WTC11 (cell line): ENCODE measurements at regions not wholly inside any gene's neighbourhood (a gene's known extent, or its start where the extent isn't known, plus 50 kb on each side); places are given as distances from the start of the nearest gene placed in this dataset.

Experiments used
- ATAC-seq: fragments of 200-7000 bp; cut with Tn5 transposase; 2 replicates; pipeline ENCODE4 v1.10.0; 2021; ENCODE audit warnings: mild to moderate bottlenecking, moderate library complexity
- CTCF ChIA-PET: fragments of 300-600 bp; sonication (Branson Sonifier 250); formaldehyde crosslinking; loops from one replicate; lab custom pipeline; 2021; ENCODE audit warnings: antibody characterized with exemption; lab: Charles Lee
- POLR2A ChIA-PET: fragments of 350-600 bp; sonication (Branson Sonifier 250); formaldehyde crosslinking; loops from one replicate; lab custom pipeline; 2021; ENCODE audit warnings: antibody characterized with exemption; lab: Charles Lee
- DNase-seq: peaks from one replicate; pipeline ENCODE4 v3.0.0; 2021; ENCODE audit warnings: low spot score
- H3K27ac Mint-ChIP-seq: 2 replicates; pipeline ENCODE4 v1.8.0; 2021; ENCODE audit warnings: mixed read lengths
- H3K27me3 Mint-ChIP-seq: 2 replicates; pipeline ENCODE4 v1.8.0; 2021; ENCODE audit warnings: low read depth, mild to moderate bottlenecking, moderate library complexity, mixed read lengths
- H3K36me3 Mint-ChIP-seq: 2 replicates; pipeline ENCODE4 v1.8.0; 2021; ENCODE audit warnings: mixed read lengths
- H3K4me1 Mint-ChIP-seq: 2 replicates; pipeline ENCODE4 v1.8.0; 2022; ENCODE audit warnings: mixed read lengths
- H3K4me3 Mint-ChIP-seq: 2 replicates; pipeline ENCODE4 v1.8.0; 2021; ENCODE audit warnings: mild to moderate bottlenecking, moderate library complexity, mixed read lengths
- H3K9me3 Mint-ChIP-seq: 2 replicates; pipeline ENCODE4 v1.8.0; 2021; ENCODE audit warnings: mixed read lengths
- CDX4 ChIP-seq: fragments of 250-450 bp; sonication (Bioruptor Pico); IDR thresholded peaks from 2 replicates; pipeline ENCODE4 v1.9.0; 2021; ENCODE audit warnings: moderate library complexity, mild to moderate bottlenecking, inconsistent platforms, borderline replicate concordance
- FOXK1 ChIP-seq: sonication (generic); formaldehyde crosslinking; IDR thresholded peaks from 2 replicates; pipeline ENCODE4 v1.8.0; 2022; ENCODE audit warnings: mild to moderate bottlenecking, moderate library complexity, missing genetic modification reagents
- HMGXB4 ChIP-seq: sonication (generic); formaldehyde crosslinking; IDR thresholded peaks from 2 replicates; pipeline ENCODE4 v1.8.1; 2023; ENCODE audit warnings: mild to moderate bottlenecking, moderate library complexity, missing genetic modification reagents
- IRF2 ChIP-seq: sonication (generic); formaldehyde crosslinking; IDR thresholded peaks from 2 replicates; pipeline ENCODE4 v1.8.0; 2022; ENCODE audit warnings: low read depth, missing genetic modification reagents, borderline replicate concordance
- JUN ChIP-seq: sonication (generic); formaldehyde crosslinking; IDR thresholded peaks from 2 replicates; pipeline ENCODE4 v1.8.0; 2023; ENCODE audit warnings: mild to moderate bottlenecking, missing genetic modification reagents
- MAX ChIP-seq: sonication (generic); formaldehyde crosslinking; IDR thresholded peaks from 2 replicates; pipeline ENCODE4 v1.8.0; 2022; ENCODE audit warnings: mild to moderate bottlenecking, missing genetic modification reagents
- NFATC4 ChIP-seq: fragments of 250-450 bp; sonication (Bioruptor Pico); IDR thresholded peaks from 2 replicates; pipeline ENCODE4 v1.9.0; 2021; ENCODE audit warnings: mild to moderate bottlenecking
- NFE2L1 ChIP-seq: sonication (generic); formaldehyde crosslinking; IDR thresholded peaks from 2 replicates; pipeline ENCODE4 v1.8.1; 2023; ENCODE audit warnings: missing genetic modification reagents
- NFYB ChIP-seq: sonication (generic); formaldehyde crosslinking; conservative IDR thresholded peaks from 2 replicates; pipeline ENCODE4 v1.8.0; 2022; ENCODE audit warnings: low read depth, missing genetic modification reagents
- NR1H2 ChIP-seq: sonication (generic); formaldehyde crosslinking; IDR thresholded peaks from 2 replicates; pipeline ENCODE4 v1.9.0; 2021; ENCODE audit warnings: mild to moderate bottlenecking, moderate library complexity, missing genetic modification reagents
- SP1 ChIP-seq: sonication (generic); formaldehyde crosslinking; conservative IDR thresholded peaks from 2 replicates; pipeline ENCODE4 v1.8.1; 2022; ENCODE audit warnings: missing genetic modification reagents
- USF1 ChIP-seq: sonication (generic); formaldehyde crosslinking; IDR thresholded peaks from 2 replicates; pipeline ENCODE4 v1.8.0; 2022; ENCODE audit warnings: mild to moderate bottlenecking, missing genetic modification reagents
- USF2 ChIP-seq: sonication (generic); formaldehyde crosslinking; IDR thresholded peaks from 2 replicates; pipeline ENCODE4 v1.8.1; 2023; ENCODE audit warnings: mild to moderate bottlenecking, missing genetic modification reagents, moderate library complexity
- ZMAT4 ChIP-seq: fragments of 250-450 bp; sonication (Bioruptor Pico); IDR thresholded peaks from 2 replicates; pipeline ENCODE4 v1.9.0; 2021; ENCODE audit warnings: mild to moderate bottlenecking
- ZNF232 ChIP-seq: sonication (generic); formaldehyde crosslinking; IDR thresholded peaks from 2 replicates; pipeline ENCODE4 v1.8.0; 2022; ENCODE audit warnings: mild to moderate bottlenecking, missing genetic modification reagents
- ZNF396 ChIP-seq: fragments of 250-450 bp; sonication (Bioruptor Pico); IDR thresholded peaks from 2 replicates; pipeline ENCODE4 v1.8.0; 2021; ENCODE audit warnings: mild to moderate bottlenecking, moderate library complexity, borderline replicate concordance
- ZNF423 ChIP-seq: fragments of 250-450 bp; sonication (Bioruptor Pico); IDR thresholded peaks from 2 replicates; pipeline ENCODE4 v2.1.2; 2022; ENCODE audit warnings: mild to moderate bottlenecking, moderate library complexity

GRCh38 chr14:105783707-105784106 is 257.3 kb downstream of the TMEM121 start:
- ATAC-seq = no peak
- DNase-seq = no peak
- H3K9me3 Mint-ChIP-seq = peaks cover 90% of the 10 kb centered on the region
- H3K27ac Mint-ChIP-seq = no peak overlapping the region
- peaks cover 76% of the 10 kb centered on the region for H3K36me3 Mint-ChIP-seq
- TF ChIP-seq ZNF396 (CRISPR knock-in tag) (no peak), CDX4 (CRISPR knock-in tag) (no peak), FOXK1 (CRISPR knock-in tag) (no peak), USF1 (CRISPR knock-in tag) (no peak), NFYB (CRISPR knock-in tag) (no peak), MAX (CRISPR knock-in tag) (no peak), JUN (CRISPR knock-in tag) (no peak), HMGXB4 (CRISPR knock-in tag) (no peak), NR1H2 (CRISPR knock-in tag) (no peak)
- CTCF ChIA-PET = no interaction called here
- H3K4me3 Mint-ChIP-seq = no peak overlapping the region
- POLR2A ChIA-PET = no interaction called here
- no peaks in the 10 kb centered on the region for H3K4me1 Mint-ChIP-seq
- H3K27me3 Mint-ChIP-seq = peaks cover 3% of the 10 kb centered on the region; the same call in 1 of the 2 replicates

- POLR2A ChIA-PET = no interaction called here
- Mint-ChIP-seq H3K4me1 (no peaks in the 10 kb centered on the region), H3K36me3 (peaks cover 68% of the 10 kb centered on the region)
- TF ChIP-seq CDX4 (CRISPR knock-in tag) = no peak
- no peak for TF ChIP-seq ZNF232 (CRISPR knock-in tag)
- no peak for TF ChIP-seq NR1H2 (CRISPR knock-in tag)
- TF ChIP-seq, all 79 proteins: peak for 0
- ATAC-seq (no peak), DNase-seq (no peak)
- H3K27me3 Mint-ChIP-seq = peaks cover 4% of the 10 kb centered on the region; the same call in 1 of the 2 replicates
- no peak overlapping the region for H3K27ac Mint-ChIP-seq
- no peak overlapping the region for H3K4me3 Mint-ChIP-seq
- CTCF ChIA-PET = no interaction called here
- H3K9me3 Mint-ChIP-seq = peaks cover 91% of the 10 kb centered on the region
Measured at GRCh38 chr14:105793836-105794235, 267.5 kb downstream of the TMEM121 start.

- CTCF ChIA-PET = no interaction called here
Measured at GRCh38 chr14:105797546-105797945, 271.2 kb downstream of the TMEM121 start.

More at GRCh38 chr14:105797546-105797945, 271.2 kb downstream of the TMEM121 start:
- ATAC-seq (no peak), DNase-seq (no peak)
- Mint-ChIP-seq H3K27ac (no peak overlapping the region), H3K4me1 (no peaks in the 10 kb centered on the region), H3K9me3 (peaks cover 91% of the 10 kb centered on the region)
- TF ChIP-seq NFE2L1 (CRISPR knock-in tag) = no peak
- TF ChIP-seq SP1 (CRISPR knock-in tag) = no peak
- no peak for TF ChIP-seq ZNF423 (CRISPR knock-in tag)
- no peak for TF ChIP-seq USF2 (CRISPR knock-in tag)
- no peak for TF ChIP-seq ZMAT4
- no peak for TF ChIP-seq NFATC4 (CRISPR knock-in tag)
- no peak for TF ChIP-seq IRF2 (CRISPR knock-in tag)
- TF ChIP-seq, all 79 proteins: peak for 0
- POLR2A ChIA-PET = no interaction called here
- Mint-ChIP-seq H3K27me3 (peaks cover 10% of the 10 kb centered on the region), H3K36me3 (peaks cover 70% of the 10 kb centered on the region), H3K4me3 (no peak overlapping the region)
